ENCODE measurements at regions not wholly inside any gene's neighbourhood (a gene's known extent, or its start where the extent isn't known, plus 50 kb on each side); places are given as distances from the start of the nearest gene placed in this dataset.
"Not testable (repeated sequence)": the region's sequence is repeated elsewhere in the genome, so short reads cannot be mapped to it uniquely, and the experiment has no call there.

DNA sequence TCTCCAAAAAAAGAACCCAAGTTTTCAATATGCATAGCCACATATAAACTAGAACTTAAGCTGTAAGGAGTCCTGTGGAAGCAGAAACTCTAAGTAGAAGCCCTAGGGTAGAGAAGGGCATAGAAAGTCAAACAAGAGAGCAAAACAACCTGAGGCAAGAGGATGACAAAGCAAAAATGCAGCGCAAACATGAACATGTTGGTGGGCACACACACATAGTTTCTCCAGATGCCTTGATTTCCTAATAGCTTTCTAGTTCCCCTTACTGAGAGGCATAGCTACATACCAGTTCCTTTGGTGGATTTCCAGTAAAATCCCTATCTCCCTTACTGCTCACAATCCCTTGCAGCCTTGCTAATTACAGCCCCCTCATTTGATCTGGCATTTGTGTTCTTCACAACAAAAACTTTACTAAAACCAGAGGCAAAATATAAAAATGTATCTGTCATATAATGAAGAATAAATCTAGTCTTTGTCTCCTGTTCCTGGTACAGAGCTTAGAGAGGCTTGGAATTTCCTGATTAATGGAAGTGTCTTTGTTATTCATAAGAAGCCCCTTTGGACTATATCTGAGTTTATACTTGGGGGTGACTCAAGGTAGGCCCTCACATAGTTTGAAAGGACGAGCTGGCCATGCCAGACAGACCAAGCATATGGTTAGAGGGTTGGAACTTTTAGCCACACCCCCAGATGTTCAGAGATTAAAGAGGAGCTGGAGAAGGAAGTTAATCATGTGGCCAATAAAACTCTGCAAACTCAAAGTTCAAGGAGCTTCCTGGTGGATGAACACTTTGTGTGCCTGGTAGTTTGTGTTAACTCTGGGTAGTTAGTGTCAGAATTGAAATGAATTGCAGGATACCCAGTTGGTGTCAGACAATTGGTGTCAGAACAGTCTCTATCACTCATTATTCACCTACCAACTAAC, 52.7 kb upstream of the ZCCHC13 start:
- DNase-seq: no peak

DNA sequence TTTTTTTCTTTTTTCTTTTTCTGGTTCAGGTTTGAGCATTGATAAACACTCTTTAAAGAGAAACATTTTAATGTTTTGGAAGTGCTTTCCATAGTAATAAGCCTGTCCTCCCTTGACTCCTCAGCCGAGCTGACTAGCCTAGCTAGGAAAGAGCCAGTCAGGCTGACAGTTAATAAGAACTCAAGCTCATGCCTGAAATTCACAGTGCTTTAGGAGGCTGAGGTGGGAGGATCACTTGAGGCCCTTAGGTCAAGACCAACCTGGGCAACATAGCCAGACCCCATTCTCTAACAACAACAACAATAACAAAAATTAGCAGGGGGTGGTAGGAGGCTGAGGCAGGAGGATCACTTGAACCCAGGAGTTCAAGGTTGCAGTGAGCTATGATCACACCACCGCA, 53.4 kb upstream of the ZCCHC13 start:
- DNase-seq: no peak

DNA sequence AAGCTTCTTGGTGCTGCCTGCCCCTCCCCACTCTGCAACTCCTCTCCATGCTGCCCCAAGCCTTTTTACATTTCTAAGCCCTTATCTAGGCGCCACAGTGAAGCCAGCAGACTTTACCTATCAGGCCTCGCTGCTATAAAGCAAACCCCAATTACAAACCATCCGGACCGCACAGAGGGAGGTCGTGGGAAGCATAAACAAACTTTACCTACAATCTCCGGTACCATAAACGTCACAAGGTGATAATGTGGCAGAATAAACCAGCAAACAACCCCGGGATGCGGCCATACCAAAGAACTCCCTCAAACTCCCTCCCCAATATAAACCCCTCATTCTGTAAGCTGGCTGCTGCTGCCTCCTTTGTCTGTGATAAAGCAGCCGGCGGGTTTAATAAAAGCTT, 54.0 kb upstream of the ZCCHC13 start:
- no peak for DNase-seq

DNA sequence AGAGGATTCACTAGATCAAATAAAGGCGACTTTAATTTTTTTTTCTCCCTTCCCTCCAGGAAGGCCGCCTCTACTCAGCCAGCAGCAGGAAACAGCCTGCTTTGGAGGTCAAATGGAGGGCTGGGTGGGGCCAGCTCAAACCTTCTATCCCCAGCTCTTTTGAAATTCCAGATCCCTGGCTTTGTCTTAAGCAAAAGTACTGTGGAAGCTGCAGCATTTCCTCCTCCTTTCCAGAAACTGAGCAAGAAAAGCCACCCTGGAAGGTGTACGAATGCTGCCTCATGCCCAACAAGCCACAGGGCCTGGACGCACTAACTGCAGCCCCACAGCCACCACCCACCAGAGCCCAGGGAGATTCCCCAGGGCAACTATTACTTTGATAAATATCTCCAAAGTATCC, 55.1 kb upstream of the ZCCHC13 start:
- no peak for DNase-seq

DNA sequence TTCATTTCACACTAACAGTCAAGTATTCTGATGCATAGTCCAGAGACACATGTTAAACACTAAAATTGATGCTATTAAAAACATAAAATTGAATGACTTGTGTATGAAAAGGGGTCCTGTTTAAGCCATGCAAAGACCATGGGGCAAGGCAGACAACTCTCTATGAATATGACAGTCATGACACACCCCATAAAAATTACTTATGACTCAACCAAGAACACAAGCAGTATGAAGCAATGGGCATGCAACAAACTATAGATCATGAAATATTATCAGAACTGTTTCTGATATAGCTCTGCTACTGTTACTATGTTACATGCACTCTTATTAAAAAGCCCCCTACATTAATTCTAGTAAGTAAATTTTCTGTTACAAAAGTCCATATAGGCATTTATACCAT, 57.5 kb upstream of the ZCCHC13 start:
- no peak for DNase-seq

- no peak for DNase-seq
These were observed 61.4 kb upstream of the ZCCHC13 start for GRCh38 chrX:74242484-74243138.

DNA sequence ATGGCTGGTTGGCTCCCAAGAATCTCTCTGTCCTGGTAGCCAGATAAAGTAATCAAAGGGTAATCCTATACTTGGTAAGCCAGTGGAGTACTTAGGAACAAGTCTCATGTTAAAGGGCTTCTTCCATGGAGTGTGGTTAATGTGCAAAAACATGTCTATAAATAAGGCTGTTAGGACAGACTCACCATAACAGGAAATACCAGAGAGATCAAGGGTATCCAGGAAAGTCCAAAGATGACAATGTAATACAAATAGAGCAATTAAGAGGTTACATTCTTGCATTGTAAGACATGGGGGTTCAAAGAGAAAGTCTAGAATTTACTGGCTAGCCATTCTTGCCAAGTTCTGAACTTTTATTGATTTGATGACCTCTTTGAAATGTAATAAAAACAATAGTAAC, 61.9 kb upstream of the ZCCHC13 start:
- DNase-seq: no peak

- DNase-seq: no peak
These were observed 65.2 kb upstream of the ZCCHC13 start for GRCh38 chrX:74238771-74239170.

DNA sequence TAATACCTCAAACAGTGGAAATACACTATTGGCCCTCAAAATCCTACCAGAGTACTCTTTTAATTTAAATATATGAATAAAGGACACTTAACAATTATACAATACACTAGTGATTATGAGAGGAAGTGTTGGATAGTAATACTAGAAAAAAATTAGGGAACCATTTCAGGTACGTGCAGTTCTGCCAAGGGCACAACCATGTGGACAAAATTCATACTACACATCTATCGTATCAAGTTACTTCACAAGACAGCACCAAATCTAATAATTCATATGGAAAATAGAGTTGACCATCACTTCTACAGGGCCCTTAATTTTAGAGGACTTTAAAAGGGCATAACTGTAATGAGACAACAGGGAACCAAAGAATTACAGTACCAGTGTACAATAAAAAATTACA, 69.2 kb upstream of the ZCCHC13 start:
- no peak for DNase-seq

DNA sequence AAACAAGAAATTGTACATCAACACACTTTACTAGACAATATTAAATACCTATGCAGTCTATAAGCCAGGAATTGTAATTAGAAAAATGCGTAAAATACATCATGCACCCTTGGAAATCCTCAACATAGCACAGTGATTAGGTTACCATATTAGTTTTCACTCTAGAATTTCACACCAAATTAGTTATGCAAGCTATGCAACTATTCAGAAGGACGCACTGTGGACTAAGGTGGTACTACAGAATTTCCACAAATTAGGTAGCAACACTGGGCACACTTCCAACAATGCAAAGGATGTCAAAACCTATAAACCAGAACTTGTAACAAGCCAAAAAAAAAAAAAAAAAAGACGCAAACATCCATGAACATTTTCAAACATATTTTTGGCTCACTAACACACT, 71.1 kb upstream of the ZCCHC13 start:
- DNase-seq: no peak

GRCh38 chrX:74231625-74232024, 72.4 kb upstream of the ZCCHC13 start:
- no peak for DNase-seq

DNA sequence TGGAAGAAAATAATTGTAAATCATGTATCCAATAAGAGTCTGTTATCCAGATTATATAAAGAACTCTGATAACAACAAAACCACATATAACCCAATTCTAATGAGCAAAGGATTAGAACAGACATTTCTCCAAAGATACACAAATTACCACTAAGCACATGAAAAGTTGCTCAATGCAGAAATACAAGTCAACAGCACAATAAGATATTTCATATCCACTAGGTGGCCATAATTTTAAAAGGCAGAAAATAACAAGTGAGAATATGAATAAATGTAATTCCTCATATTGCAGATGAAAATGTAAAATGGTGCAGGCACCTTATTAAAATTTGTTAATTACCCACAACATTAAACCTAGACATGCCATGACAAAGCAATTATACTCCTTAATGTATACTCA, 73.9 kb upstream of the ZCCHC13 start:
- DNase-seq: no peak

- no peak for DNase-seq
These were observed 78.9 kb upstream of the ZCCHC13 start for GRCh38 chrX:74225111-74225510.

- DNase-seq: no peak
These were observed 83.7 kb upstream of the ZCCHC13 start for GRCh38 chrX:74220277-74220676.

GRCh38 chrX:74218895-74219294, 85.1 kb upstream of the ZCCHC13 start:
- DNase-seq: no peak

- DNase-seq: no peak
These were observed 87.6 kb upstream of the ZCCHC13 start for GRCh38 chrX:74216421-74216820.

DNA sequence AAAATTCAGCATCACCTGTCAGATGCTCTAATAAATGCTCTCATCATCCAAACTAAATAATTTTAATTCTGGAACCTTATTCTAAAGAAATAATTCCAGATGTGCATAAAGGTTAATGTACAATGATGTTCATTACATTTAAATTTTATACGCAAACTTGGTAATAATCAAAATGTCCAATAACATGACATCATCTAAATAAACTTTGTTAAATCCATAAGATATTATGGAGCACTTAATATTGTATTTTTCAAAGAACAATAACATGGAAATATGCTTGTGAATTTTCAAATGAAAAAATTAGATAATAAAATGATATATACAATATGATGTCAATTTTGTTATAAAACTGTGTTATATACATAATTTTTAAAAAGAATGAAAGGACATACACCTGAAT, 92.1 kb upstream of the ZCCHC13 start:
- DNase-seq: no peak

DNA sequence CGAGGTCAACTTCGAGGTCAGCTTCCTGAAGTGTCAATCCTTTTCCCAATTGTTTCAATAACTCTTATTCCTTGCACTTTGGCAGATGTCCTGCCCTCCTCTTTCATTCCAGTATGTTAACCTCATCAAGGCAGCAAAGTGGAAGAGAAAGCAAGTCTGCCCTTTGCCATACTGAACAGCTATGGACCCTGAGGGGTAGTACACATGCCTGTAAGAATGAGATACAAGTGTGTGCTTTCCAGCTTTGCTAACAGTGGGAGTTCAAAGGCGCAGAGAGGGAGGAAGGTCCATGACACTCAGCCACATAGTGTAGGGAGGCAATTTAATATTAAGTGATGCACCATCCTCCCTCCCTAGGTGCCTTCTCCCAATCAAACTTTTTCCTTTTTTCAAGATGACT, 96.4 kb upstream of the ZCCHC13 start:
- no peak for DNase-seq

DNA sequence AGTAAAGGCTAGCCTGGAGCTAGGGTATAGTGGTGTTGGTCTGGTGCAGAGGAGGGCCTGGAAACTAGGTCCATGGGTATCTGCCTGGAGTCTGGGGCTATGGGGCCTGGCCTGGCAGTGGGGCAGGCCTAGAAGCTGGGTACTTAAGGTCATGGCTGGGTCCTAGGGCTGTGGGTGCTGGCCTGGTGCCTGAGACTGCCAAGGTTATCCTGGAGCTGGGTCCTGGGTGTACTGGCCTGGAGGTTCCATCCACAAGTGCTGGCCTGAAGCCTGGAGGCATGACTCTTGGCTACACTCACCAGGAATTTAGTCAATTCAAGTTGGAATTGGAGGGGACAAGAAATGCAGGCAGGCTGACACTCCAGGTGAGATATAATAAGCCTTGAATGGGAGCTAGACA, 108.4 kb upstream of the ZCCHC13 start:
- no peak for DNase-seq

DNA sequence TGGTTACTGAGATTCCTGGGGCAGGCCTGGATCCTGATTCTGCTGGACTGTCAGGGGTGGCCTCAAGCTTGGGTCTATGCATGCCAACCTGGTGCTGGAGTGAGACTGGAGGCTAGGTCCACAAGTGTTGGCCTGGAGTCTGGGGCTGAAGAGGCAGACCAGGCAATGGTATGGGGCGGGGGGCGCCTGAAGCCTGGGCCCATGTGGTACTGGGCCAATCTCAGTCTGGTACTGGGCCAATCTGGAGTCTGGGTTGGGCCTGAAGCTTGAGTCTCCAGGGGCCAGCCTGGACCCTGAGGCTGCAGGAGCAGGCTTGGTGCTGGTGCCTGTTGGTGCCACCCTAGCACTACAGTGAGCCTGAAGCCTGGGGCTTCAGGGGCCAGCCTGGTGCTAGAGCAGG, 108.9 kb upstream of the ZCCHC13 start:
- no peak for DNase-seq

DNA sequence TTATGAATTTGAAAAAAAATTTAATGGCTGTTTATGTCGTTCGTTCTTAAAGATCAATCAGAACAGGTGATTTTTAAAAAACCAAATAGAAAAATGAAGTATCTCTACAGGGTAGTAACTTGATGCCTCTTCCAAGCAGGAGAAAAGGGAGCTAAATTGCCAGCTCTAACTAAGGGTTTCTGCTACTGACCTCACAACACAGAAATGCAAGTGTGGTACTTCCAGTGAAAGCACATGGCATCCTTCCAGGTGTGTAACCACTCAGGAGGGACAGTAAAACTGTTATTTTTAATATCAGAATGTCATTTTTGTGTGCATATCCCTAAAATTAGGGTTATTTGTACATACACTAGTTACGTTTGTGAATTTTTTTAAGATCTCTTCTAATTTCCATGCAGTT, 116.8 kb upstream of the ZCCHC13 start:
- DNase-seq: no peak

GRCh38 chrX:74183047-74183446, 120.9 kb upstream of the ZCCHC13 start:
- not testable (repeated sequence) for DNase-seq

DNA sequence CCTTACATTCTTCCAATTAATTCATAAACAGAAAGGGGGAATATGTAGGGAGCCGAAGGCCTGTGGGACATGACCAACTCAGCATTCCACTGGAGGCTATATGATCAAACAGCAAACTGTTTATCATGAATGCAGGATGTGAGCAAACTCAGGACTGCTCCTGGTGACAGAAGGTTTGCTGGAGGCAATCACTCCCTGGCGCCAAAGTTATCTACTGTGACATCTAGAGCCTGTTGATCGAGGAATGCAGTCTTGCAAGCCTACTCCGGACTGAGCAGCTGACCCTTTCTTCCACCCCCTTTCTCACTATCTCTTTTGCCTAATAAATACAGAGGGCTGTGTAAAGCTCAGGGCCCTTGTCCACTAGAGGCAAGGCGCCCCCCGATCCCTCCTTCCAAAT, 122.0 kb upstream of the ZCCHC13 start:
- not testable (repeated sequence) for DNase-seq

DNA sequence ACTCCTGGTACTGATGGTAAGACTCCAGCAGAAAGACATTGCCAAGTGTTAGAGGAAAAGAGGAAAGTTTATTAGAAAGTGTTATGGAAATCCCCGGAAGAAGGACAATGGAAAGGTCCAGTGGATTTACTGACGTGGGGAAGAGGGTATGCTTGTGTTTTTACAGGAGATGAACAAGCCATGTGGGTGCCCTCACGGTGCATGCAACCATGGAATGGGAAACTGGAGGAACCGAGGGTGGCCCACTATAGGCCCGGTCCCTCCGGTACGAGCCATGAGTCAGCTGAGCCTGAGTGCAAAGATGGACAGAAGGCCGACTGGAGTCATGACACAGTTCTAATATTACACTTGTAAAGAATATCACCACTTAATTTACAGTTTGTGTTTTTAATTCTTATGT, 123.3 kb upstream of the ZCCHC13 start:
- DNase-seq: no peak

- no peak for DNase-seq
These were observed 124.0 kb upstream of the ZCCHC13 start for GRCh38 chrX:74179990-74180389.

Data from NCI-H1436 (cell line).